ENCODE measurements at regions not wholly inside any gene's neighbourhood (a gene's known extent, or its start where the extent isn't known, plus 50 kb on each side); places are given as distances from the start of the nearest gene placed in this dataset.

DNA sequence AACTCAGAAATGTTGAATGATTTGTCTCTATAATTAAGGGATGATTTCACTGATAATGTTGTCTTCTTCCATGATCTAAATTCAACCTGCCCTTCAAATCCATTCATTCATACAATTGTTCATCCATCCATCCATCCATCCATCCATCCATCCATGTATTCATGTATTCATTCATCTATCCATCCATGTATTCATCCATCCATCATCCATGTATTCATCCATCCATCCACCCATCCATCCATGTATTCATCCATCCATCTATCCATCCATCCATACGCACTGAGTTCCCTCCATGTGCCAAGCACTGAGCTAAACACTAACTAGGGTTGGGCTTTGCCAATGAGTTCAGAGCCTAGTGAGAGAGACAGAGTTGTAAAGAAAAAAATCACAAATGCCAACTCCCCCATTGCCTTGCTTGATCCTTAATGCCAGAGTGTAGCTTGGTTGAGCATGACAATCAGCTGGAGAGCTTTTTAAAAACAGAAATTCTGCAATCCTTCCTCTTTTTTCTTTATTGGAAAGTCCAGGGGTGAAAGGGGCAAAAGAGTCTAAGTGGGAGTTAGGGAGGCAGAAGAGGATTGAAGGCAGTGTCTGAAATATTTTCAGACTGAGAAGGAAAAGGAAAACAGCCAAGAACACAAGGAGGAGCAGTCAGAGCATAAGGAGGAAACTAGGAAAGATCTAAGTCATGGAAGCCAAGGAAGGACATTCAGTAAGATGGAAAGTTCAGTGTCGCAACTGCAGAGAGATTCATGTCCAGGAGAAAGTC is 92.4 kb upstream of the ERG start:
- H3K27me3 ChIP-seq (ENCODE audit: low read length) = no peaks in the 10 kb centered on the region
- no peak overlapping the region for H2AFZ ChIP-seq (ENCODE audit: low read depth, low read length, severe bottlenecking)
- no peak overlapping the region for H3K4me3 ChIP-seq (ENCODE audit: insufficient read depth, low read length, poor library complexity, severe bottlenecking)
- no peaks in the 10 kb centered on the region for H4K20me1 ChIP-seq (ENCODE audit: low read depth, low read length)
- no peak overlapping the region for H3K4me2 ChIP-seq (ENCODE audit: low read depth, low read length, poor library complexity, severe bottlenecking)
- H3K9ac ChIP-seq (ENCODE audit: low read length) = no peak overlapping the region
- TF ChIP-seq EZH2phosphoT487 (conservative IDR thresholded peaks at IDR 0.05; ENCODE audit: low read length) = no peak
- TF ChIP-seq, protein P1, sequence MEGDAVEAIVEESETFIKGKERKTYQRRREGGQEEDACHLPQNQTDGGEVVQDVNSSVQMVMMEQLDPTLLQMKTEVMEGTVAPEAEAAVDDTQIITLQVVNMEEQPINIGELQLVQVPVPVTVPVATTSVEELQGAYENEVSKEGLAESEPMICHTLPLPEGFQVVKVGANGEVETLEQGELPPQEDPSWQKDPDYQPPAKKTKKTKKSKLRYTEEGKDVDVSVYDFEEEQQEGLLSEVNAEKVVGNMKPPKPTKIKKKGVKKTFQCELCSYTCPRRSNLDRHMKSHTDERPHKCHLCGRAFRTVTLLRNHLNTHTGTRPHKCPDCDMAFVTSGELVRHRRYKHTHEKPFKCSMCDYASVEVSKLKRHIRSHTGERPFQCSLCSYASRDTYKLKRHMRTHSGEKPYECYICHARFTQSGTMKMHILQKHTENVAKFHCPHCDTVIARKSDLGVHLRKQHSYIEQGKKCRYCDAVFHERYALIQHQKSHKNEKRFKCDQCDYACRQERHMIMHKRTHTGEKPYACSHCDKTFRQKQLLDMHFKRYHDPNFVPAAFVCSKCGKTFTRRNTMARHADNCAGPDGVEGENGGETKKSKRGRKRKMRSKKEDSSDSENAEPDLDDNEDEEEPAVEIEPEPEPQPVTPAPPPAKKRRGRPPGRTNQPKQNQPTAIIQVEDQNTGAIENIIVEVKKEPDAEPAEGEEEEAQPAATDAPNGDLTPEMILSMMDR (IDR thresholded peaks at IDR 0.05; ENCODE audit: insufficient read depth, low read length, poor library complexity, severe bottlenecking) = no peak
- no peaks in the 10 kb centered on the region for H3K9me2 ChIP-seq (replicated peaks; ENCODE audit: insufficient read depth, low read length)
- H3K79me2 ChIP-seq (ENCODE audit: insufficient read depth, low read length) = no peaks in the 10 kb centered on the region
- H3K27ac ChIP-seq (ENCODE audit: low read depth, low read length) = no peak overlapping the region
- H3K36me3 ChIP-seq (ENCODE audit: low read length) = no peaks in the 10 kb centered on the region
- no peaks in the 10 kb centered on the region for H3F3A ChIP-seq (ENCODE audit: insufficient read depth)
- H3K9me3 ChIP-seq (ENCODE audit: insufficient read depth, low read length) = no peaks in the 10 kb centered on the region

DNA sequence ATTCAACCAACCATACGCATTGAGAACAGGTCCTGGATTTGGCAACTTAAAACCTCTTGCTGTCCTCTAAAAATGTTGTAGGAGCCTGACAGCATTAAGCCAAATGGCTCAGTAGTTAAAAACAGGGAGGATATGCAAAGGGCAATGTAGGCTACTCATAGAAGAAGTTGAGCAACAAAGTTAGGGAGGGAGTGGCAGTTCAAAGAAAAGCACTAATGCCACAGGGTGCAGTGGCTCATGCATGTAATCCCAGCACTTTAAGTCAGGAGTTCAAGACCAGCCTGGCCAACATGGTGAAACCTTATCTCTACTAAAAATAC is 92.9 kb upstream of the ERG start:
- H3F3A ChIP-seq (ENCODE audit: insufficient read depth) = no peaks in the 10 kb centered on the region
- TF ChIP-seq EZH2phosphoT487 (conservative IDR thresholded peaks at IDR 0.05; ENCODE audit: low read length) = no peak
- TF ChIP-seq, protein P1 (IDR thresholded peaks at IDR 0.05; ENCODE audit: insufficient read depth, low read length, poor library complexity, severe bottlenecking) = no peak
- H3K27me3 ChIP-seq (ENCODE audit: low read length) = no peaks in the 10 kb centered on the region
- no peak overlapping the region for H3K27ac ChIP-seq (ENCODE audit: low read depth, low read length)
- H2AFZ ChIP-seq (ENCODE audit: low read depth, low read length, severe bottlenecking) = no peak overlapping the region
- no peaks in the 10 kb centered on the region for H3K36me3 ChIP-seq (ENCODE audit: low read length)
- no peak overlapping the region for H3K4me3 ChIP-seq (ENCODE audit: insufficient read depth, low read length, poor library complexity, severe bottlenecking)
- no peaks in the 10 kb centered on the region for H3K9me3 ChIP-seq (ENCODE audit: insufficient read depth, low read length)
- H3K79me2 ChIP-seq (ENCODE audit: insufficient read depth, low read length) = no peaks in the 10 kb centered on the region
- no peaks in the 10 kb centered on the region for H4K20me1 ChIP-seq (ENCODE audit: low read depth, low read length)
- no peak overlapping the region for H3K9ac ChIP-seq (ENCODE audit: low read length)
- no peak overlapping the region for H3K4me2 ChIP-seq (ENCODE audit: low read depth, low read length, poor library complexity, severe bottlenecking)
- H3K9me2 ChIP-seq (replicated peaks; ENCODE audit: insufficient read depth, low read length) = no peaks in the 10 kb centered on the region

DNA sequence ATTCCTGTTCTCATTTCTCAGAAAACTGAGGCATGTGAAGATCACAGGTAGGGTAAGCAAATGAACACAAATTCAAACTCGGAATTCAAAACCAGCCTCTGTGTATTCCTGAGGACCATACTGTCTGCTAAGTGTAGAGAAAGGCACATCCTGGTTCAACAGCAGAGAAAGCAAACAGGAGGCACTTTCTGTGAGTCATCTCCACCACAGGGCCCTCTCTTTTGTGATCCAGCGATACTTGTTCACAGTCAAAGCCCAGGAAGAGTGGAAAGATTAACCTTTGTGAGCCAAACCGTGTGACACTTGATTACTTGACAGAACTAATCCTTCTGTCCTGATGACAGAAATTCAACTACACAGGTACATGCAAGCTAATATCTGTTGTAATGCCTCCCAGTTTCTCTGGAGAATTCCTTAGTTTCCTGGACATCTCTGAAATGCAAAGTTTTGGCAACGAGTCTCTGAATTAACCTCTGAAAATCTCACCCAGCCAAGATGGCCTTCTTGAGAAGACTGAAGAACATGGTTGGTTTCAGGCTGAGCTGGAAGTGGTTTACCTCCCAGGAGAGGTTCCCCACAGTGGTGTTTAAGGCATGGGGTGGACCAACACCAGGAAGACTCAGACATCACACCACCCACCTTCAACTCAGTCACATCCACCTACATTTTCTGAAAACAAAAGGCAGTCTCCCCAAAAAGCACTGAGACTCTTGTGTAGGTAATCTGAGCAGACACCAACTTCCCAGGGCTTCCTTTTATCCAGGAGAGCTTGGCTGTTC is 98.2 kb upstream of the ERG start:
- H3K4me2 ChIP-seq (ENCODE audit: low read depth, low read length, poor library complexity, severe bottlenecking) = no peak overlapping the region
- H2AFZ ChIP-seq (ENCODE audit: low read depth, low read length, severe bottlenecking) = no peak overlapping the region
- no peaks in the 10 kb centered on the region for H3K79me2 ChIP-seq (ENCODE audit: insufficient read depth, low read length)
- H3K9me2 ChIP-seq (replicated peaks; ENCODE audit: insufficient read depth, low read length) = no peaks in the 10 kb centered on the region
- no peak overlapping the region for H3K9ac ChIP-seq (ENCODE audit: low read length)
- H3K36me3 ChIP-seq (ENCODE audit: low read length) = no peaks in the 10 kb centered on the region
- H3K27ac ChIP-seq (ENCODE audit: low read depth, low read length) = no peak overlapping the region
- H3K27me3 ChIP-seq (ENCODE audit: low read length) = no peaks in the 10 kb centered on the region
- no peak overlapping the region for H3K4me3 ChIP-seq (ENCODE audit: insufficient read depth, low read length, poor library complexity, severe bottlenecking)
- no peaks in the 10 kb centered on the region for H3K9me3 ChIP-seq (ENCODE audit: insufficient read depth, low read length)
- TF ChIP-seq, protein P1 (IDR thresholded peaks at IDR 0.05; ENCODE audit: insufficient read depth, low read length, poor library complexity, severe bottlenecking) = no peak
- no peaks in the 10 kb centered on the region for H4K20me1 ChIP-seq (ENCODE audit: low read depth, low read length)
- H3F3A ChIP-seq (ENCODE audit: insufficient read depth) = no peaks in the 10 kb centered on the region

Data from SU-DHL-6 (cell line).